GM23338 (cell line): ENCODE measurements at regions not wholly inside any gene's neighbourhood (a gene's known extent, or its start where the extent isn't known, plus 50 kb on each side); places are given as distances from the start of the nearest gene placed in this dataset.

Experiments
- CREB1 ChIP-seq: fragments of 250-450 bp; sonication (Bioruptor Pico); IDR thresholded peaks from 2 replicates; pipeline ENCODE4 v1.5.0; 2020; ENCODE audit warnings: low read depth, mild to moderate bottlenecking, moderate library complexity
- EZH2 ChIP-seq: fragments of 200-600 bp; sonication (generic); IDR thresholded peaks from one replicate; pipeline ENCODE4 v1.8.0; 2017; ENCODE audit warnings: antibody characterized with exemption, mild to moderate bottlenecking, low read depth; ENCODE audit not compliant: unreplicated experiment
- EZH2phosphoT487 ChIP-seq: fragments of 200-600 bp; sonication (generic); IDR thresholded peaks from one replicate; pipeline ENCODE4 v1.8.1; 2018; ENCODE audit warnings: antibody characterized with exemption; ENCODE audit not compliant: unreplicated experiment
- JUNB ChIP-seq: IDR thresholded peaks from one replicate; pipeline ENCODE4 v1.6.1; 2016; ENCODE audit warnings: antibody characterized with exemption; ENCODE audit not compliant: unreplicated experiment
- NANOG ChIP-seq: IDR thresholded peaks from 2 replicates; pipeline ENCODE4 v1.6.1; 2016; ENCODE audit warnings: antibody characterized with exemption, borderline replicate concordance
- POLR2AphosphoS5 ChIP-seq: IDR thresholded peaks from 2 replicates; pipeline ENCODE4 v1.6.1; 2016; ENCODE audit warnings: antibody characterized with exemption, low read depth
- STAT1 ChIP-seq: IDR thresholded peaks from one replicate; pipeline ENCODE4 v1.6.1; 2016; ENCODE audit warnings: antibody characterized with exemption; ENCODE audit not compliant: unreplicated experiment
- TF ChIP-seq, protein P1 (sequence below), 2 experiments: fragments of 200-600 bp in 1 of 2; sonication (generic) in 1 of 2; conservative IDR thresholded peaks; 2 replicates each; pipeline versions ENCODE4 v1.5.1 to v1.6.1; 2016 to 2017; ENCODE audit warnings: antibody characterized with exemption in 2 of 2, low read depth in 2 of 2, mild to moderate bottlenecking in 2 of 2, moderate library complexity in 1 of 2
- TF ChIP-seq, protein P2 (sequence below): IDR thresholded peaks from 2 replicates; pipeline ENCODE4 v1.6.1; 2016; ENCODE audit warnings: antibody characterized with exemption

DNA sequence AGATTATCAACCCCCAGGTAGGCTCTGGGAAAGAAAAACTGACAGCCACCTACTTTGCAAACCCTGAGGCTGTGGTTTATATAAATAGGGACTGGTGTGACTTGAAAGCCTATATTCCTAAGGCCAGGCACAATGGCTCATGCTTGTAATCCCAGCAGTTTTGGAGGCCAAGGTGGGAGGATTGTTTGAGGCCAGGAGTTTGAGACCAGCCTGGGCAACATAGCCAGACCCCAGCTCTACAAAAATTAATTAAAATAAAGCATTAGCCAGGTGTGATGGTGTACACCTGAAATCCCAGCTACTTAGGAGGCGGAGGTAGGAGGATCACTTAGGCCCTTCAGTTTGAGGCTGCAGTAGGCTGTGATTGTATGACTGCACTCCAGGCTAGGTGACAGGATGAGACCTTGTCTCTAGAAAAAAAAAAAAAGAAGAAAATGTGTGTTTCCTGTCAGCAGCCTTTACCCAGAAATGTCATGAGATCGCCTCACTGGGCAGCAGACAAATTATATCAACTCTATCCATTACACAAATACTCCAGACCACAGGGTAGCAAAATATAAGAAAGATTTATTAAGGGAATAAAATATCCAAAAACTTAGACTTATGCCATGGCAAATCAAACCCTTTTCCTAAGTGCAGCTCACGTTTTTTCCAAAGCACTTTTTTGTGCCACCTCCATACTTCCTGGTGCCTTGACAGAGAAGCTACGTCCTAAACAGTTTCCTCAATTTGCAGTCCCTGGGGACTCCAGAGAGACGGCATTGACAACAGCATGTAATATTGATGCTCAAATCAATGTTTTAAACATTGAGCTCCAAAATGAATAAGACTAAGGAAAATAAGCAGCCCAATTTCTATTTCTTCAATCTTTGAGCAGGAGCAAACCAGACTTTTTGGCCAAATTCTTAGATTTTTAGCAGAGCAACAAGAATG lies 190.8 kb upstream of the NDUFV2 start:
- TF ChIP-seq POLR2AphosphoS5 (no peak), EZH2phosphoT487 (no peak), EZH2 (no peak), CREB1 (CRISPR knock-in tag) (no peak), STAT1 (no peak), NANOG (no peak), JUNB (no peak)
- TF ChIP-seq, protein P1, sequence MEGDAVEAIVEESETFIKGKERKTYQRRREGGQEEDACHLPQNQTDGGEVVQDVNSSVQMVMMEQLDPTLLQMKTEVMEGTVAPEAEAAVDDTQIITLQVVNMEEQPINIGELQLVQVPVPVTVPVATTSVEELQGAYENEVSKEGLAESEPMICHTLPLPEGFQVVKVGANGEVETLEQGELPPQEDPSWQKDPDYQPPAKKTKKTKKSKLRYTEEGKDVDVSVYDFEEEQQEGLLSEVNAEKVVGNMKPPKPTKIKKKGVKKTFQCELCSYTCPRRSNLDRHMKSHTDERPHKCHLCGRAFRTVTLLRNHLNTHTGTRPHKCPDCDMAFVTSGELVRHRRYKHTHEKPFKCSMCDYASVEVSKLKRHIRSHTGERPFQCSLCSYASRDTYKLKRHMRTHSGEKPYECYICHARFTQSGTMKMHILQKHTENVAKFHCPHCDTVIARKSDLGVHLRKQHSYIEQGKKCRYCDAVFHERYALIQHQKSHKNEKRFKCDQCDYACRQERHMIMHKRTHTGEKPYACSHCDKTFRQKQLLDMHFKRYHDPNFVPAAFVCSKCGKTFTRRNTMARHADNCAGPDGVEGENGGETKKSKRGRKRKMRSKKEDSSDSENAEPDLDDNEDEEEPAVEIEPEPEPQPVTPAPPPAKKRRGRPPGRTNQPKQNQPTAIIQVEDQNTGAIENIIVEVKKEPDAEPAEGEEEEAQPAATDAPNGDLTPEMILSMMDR (conservative IDR thresholded peaks at IDR 0.05; ENCODE audit: low read depth in 2 of 2), result no peak
- TF ChIP-seq, protein P2, sequence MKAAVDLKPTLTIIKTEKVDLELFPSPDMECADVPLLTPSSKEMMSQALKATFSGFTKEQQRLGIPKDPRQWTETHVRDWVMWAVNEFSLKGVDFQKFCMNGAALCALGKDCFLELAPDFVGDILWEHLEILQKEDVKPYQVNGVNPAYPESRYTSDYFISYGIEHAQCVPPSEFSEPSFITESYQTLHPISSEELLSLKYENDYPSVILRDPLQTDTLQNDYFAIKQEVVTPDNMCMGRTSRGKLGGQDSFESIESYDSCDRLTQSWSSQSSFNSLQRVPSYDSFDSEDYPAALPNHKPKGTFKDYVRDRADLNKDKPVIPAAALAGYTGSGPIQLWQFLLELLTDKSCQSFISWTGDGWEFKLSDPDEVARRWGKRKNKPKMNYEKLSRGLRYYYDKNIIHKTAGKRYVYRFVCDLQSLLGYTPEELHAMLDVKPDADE, result no peak
